H9 (cell line): ENCODE measurements at regions not wholly inside any gene's neighbourhood (a gene's known extent, or its start where the extent isn't known, plus 50 kb on each side); places are given as distances from the start of the nearest gene placed in this dataset.

ENCODE experiments used
- DNase-seq: peaks from one replicate; pipeline ENCODE4 v3.0.0-alpha.2; 2017
- H2AFZ ChIP-seq: one replicate; pipeline ENCODE4 v1.6.1; 2013; ENCODE audit warnings: mild to moderate bottlenecking, low read length, control low read depth, moderate library complexity
- H2AK5ac ChIP-seq: 2 replicates; pipeline ENCODE4 v1.6.1; 2013; ENCODE audit warnings: low read length, control low read depth, mixed read lengths; ENCODE audit not compliant: insufficient read length
- H2BK120ac ChIP-seq: one replicate; pipeline ENCODE4 v1.6.1; 2013; ENCODE audit warnings: low read depth, mild to moderate bottlenecking, low read length, control low read depth, inconsistent platforms; ENCODE audit not compliant: poor library complexity, severe bottlenecking
- H2BK12ac ChIP-seq: 2 replicates; pipeline ENCODE4 v1.6.1; 2013; ENCODE audit warnings: low read length, control low read depth, mixed read lengths, low read depth; ENCODE audit not compliant: insufficient read length
- H2BK15ac ChIP-seq: 2 replicates; pipeline ENCODE4 v1.6.1; 2013; ENCODE audit warnings: low read depth, low read length, control low read depth
- H2BK20ac ChIP-seq: one replicate; pipeline ENCODE4 v1.6.1; 2013; ENCODE audit warnings: low read depth, mild to moderate bottlenecking, low read length, control low read depth, inconsistent platforms; ENCODE audit not compliant: poor library complexity, severe bottlenecking
- H2BK5ac ChIP-seq: 2 replicates; pipeline ENCODE4 v1.6.1; 2013; ENCODE audit warnings: low read length, control low read depth, mixed read lengths; ENCODE audit not compliant: insufficient read length
- H3K14ac ChIP-seq: 2 replicates; pipeline ENCODE4 v1.6.1; 2013; ENCODE audit warnings: low read length, control low read depth; ENCODE audit not compliant: insufficient read depth
- H3K18ac ChIP-seq: 2 replicates; pipeline ENCODE4 v1.6.1; 2013; ENCODE audit warnings: low read depth, mild to moderate bottlenecking, mixed read lengths, low read length, control low read depth; ENCODE audit not compliant: insufficient read length
- H3K23ac ChIP-seq: 2 replicates; pipeline ENCODE4 v1.6.1; 2013; ENCODE audit warnings: low read length, control low read depth, mixed read lengths, low read depth; ENCODE audit not compliant: insufficient read length
- H3K23me2 ChIP-seq: 2 replicates; pipeline ENCODE4 v1.6.1; 2013; ENCODE audit warnings: low read depth, mild to moderate bottlenecking, mixed read lengths, low read length, control low read depth; ENCODE audit not compliant: insufficient read length, poor library complexity, severe bottlenecking
- H3K27ac ChIP-seq: 2 replicates; pipeline ENCODE4 v1.5.1; 2013; ENCODE audit warnings: low read length, control low read depth, mixed read lengths, low read depth; ENCODE audit not compliant: insufficient read length
- H3K27me3 ChIP-seq: 2 replicates; pipeline ENCODE4 v1.6.1; 2013; ENCODE audit warnings: low read length, control low read depth, inconsistent platforms; ENCODE audit not compliant: insufficient read depth
- H3K4ac ChIP-seq: 2 replicates; pipeline ENCODE4 v1.6.1; 2013; ENCODE audit warnings: low read depth, mild to moderate bottlenecking, control low read depth, inconsistent platforms, low read length, moderate library complexity
- H3K4me1 ChIP-seq: 2 replicates; pipeline ENCODE4 v1.6.1; 2013; ENCODE audit warnings: low read length, control low read depth, inconsistent platforms; ENCODE audit not compliant: insufficient read depth
- H3K4me2 ChIP-seq: 2 replicates; pipeline ENCODE4 v1.6.1; 2013; ENCODE audit warnings: low read length, control low read depth, mixed read lengths; ENCODE audit not compliant: insufficient read length, insufficient read depth
- H3K56ac ChIP-seq: 2 replicates; pipeline ENCODE4 v1.6.1; 2013; ENCODE audit warnings: low read depth, mild to moderate bottlenecking, mixed read lengths, low read length, control low read depth; ENCODE audit not compliant: insufficient read length
- H3K79me1 ChIP-seq: 2 replicates; pipeline ENCODE4 v1.6.1; 2013; ENCODE audit warnings: low read depth, mild to moderate bottlenecking, moderate library complexity, low read length, control low read depth, inconsistent platforms; ENCODE audit not compliant: insufficient read depth, poor library complexity, severe bottlenecking
- H3K79me2 ChIP-seq: 2 replicates; pipeline ENCODE4 v1.6.1; 2013; ENCODE audit warnings: low read length, control low read depth, inconsistent platforms; ENCODE audit not compliant: insufficient read depth
- H3K9ac ChIP-seq: 2 replicates; pipeline ENCODE4 v1.6.1; 2013; ENCODE audit warnings: low read length, control low read depth, mixed read lengths; ENCODE audit not compliant: insufficient read length; ENCODE audit errors: extremely low read depth
- H3K9me3 ChIP-seq: one replicate; pipeline ENCODE4 v1.6.1; 2013; ENCODE audit warnings: low read depth, low read length, inconsistent platforms; ENCODE audit not compliant: control insufficient read depth
- H3T11ph ChIP-seq: one replicate; pipeline ENCODE4 v1.6.1; 2013; ENCODE audit warnings: mild to moderate bottlenecking, low read length, control low read depth, inconsistent platforms
- H4K20me1 ChIP-seq: one replicate; pipeline ENCODE4 v1.6.1; 2013; ENCODE audit not compliant: control insufficient read depth, insufficient read length, insufficient read depth
- H4K5ac ChIP-seq: 2 replicates; pipeline ENCODE4 v1.6.1; 2013; ENCODE audit warnings: low read depth, mild to moderate bottlenecking, mixed read lengths, low read length, control low read depth; ENCODE audit not compliant: insufficient read length
- H4K8ac ChIP-seq: replicated peaks from 2 replicates; pipeline ENCODE4 v1.6.1; 2013; ENCODE audit warnings: low read length, control low read depth, mixed read lengths, low read depth; ENCODE audit not compliant: insufficient read length
- H4K91ac ChIP-seq: 2 replicates; pipeline ENCODE4 v1.6.1; 2013; ENCODE audit warnings: low read depth, mild to moderate bottlenecking, moderate library complexity, mixed read lengths, low read length, control low read depth; ENCODE audit not compliant: insufficient read length
- H3K27ac Mint-ChIP-seq, 3 experiments: 2 replicates in 2 of 3; 3 replicates in 1 of 3; pipeline ENCODE4 v1.8.0; 2020 to 2021; ENCODE audit warnings: mixed read lengths in 3 of 3, mild to moderate bottlenecking in 1 of 3, moderate library complexity in 1 of 3
- H3K27me3 Mint-ChIP-seq: 2 replicates; pipeline ENCODE4 v1.8.0; 2021; ENCODE audit warnings: low read depth, mild to moderate bottlenecking, moderate library complexity, mixed read lengths
- H3K36me3 Mint-ChIP-seq, 3 experiments: 2 replicates in 2 of 3; 3 replicates in 1 of 3; pipeline ENCODE4 v1.8.0; 2020 to 2021; ENCODE audit warnings: low read depth in 3 of 3, mixed read lengths in 3 of 3; ENCODE audit not compliant: insufficient read depth in 1 of 3
- H3K4me1 Mint-ChIP-seq, 2 experiments: 2 replicates each; pipeline ENCODE4 v1.8.0; 2020; ENCODE audit warnings: mixed read lengths in 2 of 2
- H3K4me3 Mint-ChIP-seq, 2 experiments: 2 replicates in 1 of 2; 3 replicates in 1 of 2; pipeline ENCODE4 v1.8.0; 2020 to 2021; ENCODE audit warnings: mild to moderate bottlenecking in 2 of 2, mixed read lengths in 2 of 2, moderate library complexity in 1 of 2
- H3K9me3 Mint-ChIP-seq, 2 experiments: 2 replicates in 1 of 2; 3 replicates in 1 of 2; pipeline ENCODE4 v1.8.0; 2020; ENCODE audit warnings: mild to moderate bottlenecking in 2 of 2, mixed read lengths in 2 of 2, moderate library complexity in 1 of 2
- CTCF ChIP-seq: fragments of 200-600 bp; sonication (generic); conservative IDR thresholded peaks from 3 replicates; pipeline ENCODE4 v1.8.0; 2021; ENCODE audit warnings: antibody characterized with exemption, mild to moderate bottlenecking
- WGBS: extraction: QIAGEN DNeasy Blood & Tissue Kit; methylation state at CpG from one replicate; pipeline ENCODE4 v1.1.7; 2013; ENCODE audit warnings: missing lambda C conversion rate, low lambda C conversion rate, mixed read lengths; ENCODE audit not compliant: insufficient read length; ENCODE audit errors: extremely low coverage; 5-methylcytosine and 5-hydroxymethylcytosine counted together

GRCh38 chr17:56083475-56083874, 69.8 kb upstream of the ANKFN1 start:
- Histone ChIP-seq H4K91ac (no peak overlapping the region), H3K9me3 (no peaks in the 10 kb centered on the region), H2AK5ac (no peak overlapping the region), H3K27ac (no peak overlapping the region), H4K5ac (no peak overlapping the region), H3K79me2 (no peaks in the 10 kb centered on the region), H2BK20ac (no peak overlapping the region), H2AFZ (no peak overlapping the region), H4K8ac (no peak overlapping the region), H3K14ac (no peak overlapping the region), H2BK120ac (no peak overlapping the region), H3K18ac (no peak overlapping the region), H3K27me3 (no peaks in the 10 kb centered on the region), H4K20me1 (no peaks in the 10 kb centered on the region), H3K4me1 (no peaks in the 10 kb centered on the region), H3K23ac (no peak overlapping the region), H3K4ac (no peak overlapping the region), H3K79me1 (no peaks in the 10 kb centered on the region), H3K4me2 (no peak overlapping the region), H2BK12ac (no peak overlapping the region), H2BK15ac (no peak overlapping the region), H2BK5ac (no peak overlapping the region), H3T11ph (no peak overlapping the region), H3K56ac (no peak overlapping the region), H3K23me2 (no peaks in the 10 kb centered on the region), H3K9ac (no peak overlapping the region)
- Mint-ChIP-seq H3K4me1 (no peaks in the 10 kb centered on the region), H3K9me3 (no peaks in the 10 kb centered on the region), H3K4me3 (no peak overlapping the region), H3K36me3 (no peaks in the 10 kb centered on the region), H3K27ac (no peak overlapping the region), H3K27me3 (no peaks in the 10 kb centered on the region)
- TF ChIP-seq CTCF, result no peak
- DNase-seq, result no peak
- WGBS, result no CpG with 5 or more reads among the region's 2 CpGs
